ENCODE measurements at regions not wholly inside any gene's neighbourhood (a gene's known extent, or its start where the extent isn't known, plus 50 kb on each side); places are given as distances from the start of the nearest gene placed in this dataset.

- no peak overlapping the region for H3K18ac ChIP-seq (ENCODE audit: low read length)
- H3K27me3 ChIP-seq (ENCODE audit: insufficient read depth, low read length): no peaks in the 10 kb centered on the region
- no peak overlapping the region for H3K4ac ChIP-seq (ENCODE audit: low read depth, low read length)
- H3K9me3 ChIP-seq (ENCODE audit: insufficient read depth, low read depth, low read length): no peaks in the 10 kb centered on the region
- H3K79me2 ChIP-seq (ENCODE audit: control insufficient read depth, insufficient read depth, low read length, poor library complexity): no peaks in the 10 kb centered on the region
- no peak overlapping the region for H3K4me2 ChIP-seq (ENCODE audit: low read length)
- H3K4me3 ChIP-seq (ENCODE audit: low read depth, low read length): no peak overlapping the region
- no peak overlapping the region for H2BK12ac ChIP-seq (ENCODE audit: low read length)
- no peak overlapping the region for H2BK5ac ChIP-seq (ENCODE audit: low read depth, low read length, poor library complexity)
- WGBS (ENCODE audit: extremely low coverage, insufficient coverage, insufficient read length): no CpG with 5 or more reads among the region's 1 CpG
- H3K79me1 ChIP-seq (ENCODE audit: low read length): no peaks in the 10 kb centered on the region
- H4K12ac ChIP-seq (ENCODE audit: low read depth, low read length): no peak overlapping the region
- H3K23ac ChIP-seq (ENCODE audit: low read length): no peak overlapping the region
- H2BK120ac ChIP-seq (ENCODE audit: insufficient read depth, low read length, poor library complexity): no peak overlapping the region
- H3K36me3 ChIP-seq (ENCODE audit: control insufficient read depth in 1 of 2, insufficient read depth in 2 of 2, low read length in 2 of 2): no peaks in the 10 kb centered on the region
- no peak overlapping the region for H4K8ac ChIP-seq (ENCODE audit: low read depth, low read length)
- no peak overlapping the region for H2AK5ac ChIP-seq (ENCODE audit: low read length)
- no peaks in the 10 kb centered on the region for H3K4me1 ChIP-seq (ENCODE audit: control insufficient read depth in 1 of 2, insufficient read depth in 2 of 2, low read length in 2 of 2)
- H3K14ac ChIP-seq (ENCODE audit: low read length): no peak overlapping the region
- no peak overlapping the region for H3K27ac ChIP-seq (ENCODE audit: low read depth, low read length)
- H4K91ac ChIP-seq (ENCODE audit: low read depth, low read length): no peak overlapping the region
- no peak overlapping the region for H2AFZ ChIP-seq (ENCODE audit: insufficient read depth, low read length, poor library complexity)
- H3K9ac ChIP-seq (ENCODE audit: low read length): no peak overlapping the region
- no peak for DNase-seq
Observed at GRCh38 chr1:199057322-199057721, 418.5 kb downstream of the PTPRC start.

- Histone ChIP-seq H4K91ac (ENCODE audit: low read depth, low read length) (no peak overlapping the region), H3K79me1 (ENCODE audit: low read length) (no peaks in the 10 kb centered on the region), H2BK5ac (ENCODE audit: low read depth, low read length, poor library complexity) (no peak overlapping the region), H3K27me3 (ENCODE audit: insufficient read depth, low read length) (no peaks in the 10 kb centered on the region), H3K18ac (ENCODE audit: low read length) (no peak overlapping the region), H3K4me1 (ENCODE audit: control insufficient read depth in 1 of 2, insufficient read depth in 2 of 2, low read length in 2 of 2) (no peaks in the 10 kb centered on the region), H3K4me3 (ENCODE audit: low read depth, low read length) (no peak overlapping the region), H3K14ac (ENCODE audit: low read length) (no peak overlapping the region), H4K8ac (ENCODE audit: low read depth, low read length) (no peak overlapping the region), H3K9ac (ENCODE audit: low read length) (no peak overlapping the region), H3K36me3 (ENCODE audit: control insufficient read depth in 1 of 2, insufficient read depth in 2 of 2, low read length in 2 of 2) (no peaks in the 10 kb centered on the region), H3K23ac (ENCODE audit: low read length) (no peak overlapping the region), H2BK12ac (ENCODE audit: low read length) (no peak overlapping the region), H2AFZ (ENCODE audit: insufficient read depth, low read length, poor library complexity) (no peak overlapping the region), H2BK120ac (ENCODE audit: insufficient read depth, low read length, poor library complexity) (no peak overlapping the region), H3K27ac (ENCODE audit: low read depth, low read length) (no peak overlapping the region), H3K79me2 (ENCODE audit: control insufficient read depth, insufficient read depth, low read length, poor library complexity) (no peaks in the 10 kb centered on the region), H3K4ac (ENCODE audit: low read depth, low read length) (no peak overlapping the region), H2AK5ac (ENCODE audit: low read length) (no peak overlapping the region), H3K4me2 (ENCODE audit: low read length) (no peak overlapping the region), H4K12ac (ENCODE audit: low read depth, low read length) (no peak overlapping the region), H3K9me3 (ENCODE audit: insufficient read depth, low read depth, low read length) (no peaks in the 10 kb centered on the region)
- WGBS (ENCODE audit: extremely low coverage, insufficient coverage, insufficient read length): no CpG with 5 or more reads among the region's 4 CpGs
- no peak for DNase-seq
Observed at GRCh38 chr1:199058281-199058680, 419.4 kb downstream of the PTPRC start.

- H2BK120ac ChIP-seq (ENCODE audit: insufficient read depth, low read length, poor library complexity): no peak overlapping the region
- no peak overlapping the region for H3K9ac ChIP-seq (ENCODE audit: low read length)
- H3K23ac ChIP-seq (ENCODE audit: low read length): no peak overlapping the region
Observed at GRCh38 chr1:199064971-199065370, 426.1 kb downstream of the PTPRC start.

GRCh38 chr1:199067483-199067882 is 428.6 kb downstream of the PTPRC start:
- H2BK12ac ChIP-seq (ENCODE audit: low read length): no peak overlapping the region
- H3K9me3 ChIP-seq (ENCODE audit: insufficient read depth, low read depth, low read length): no peaks in the 10 kb centered on the region
- H2BK120ac ChIP-seq (ENCODE audit: insufficient read depth, low read length, poor library complexity): no peak overlapping the region
- H4K12ac ChIP-seq (ENCODE audit: low read depth, low read length): no peak overlapping the region
- H2BK5ac ChIP-seq (ENCODE audit: low read depth, low read length, poor library complexity): no peak overlapping the region
- no peak overlapping the region for H3K18ac ChIP-seq (ENCODE audit: low read length)
- no peak for DNase-seq
- H3K27me3 ChIP-seq (ENCODE audit: insufficient read depth, low read length): no peaks in the 10 kb centered on the region
- H3K79me2 ChIP-seq (ENCODE audit: control insufficient read depth, insufficient read depth, low read length, poor library complexity): no peaks in the 10 kb centered on the region
- H4K8ac ChIP-seq (ENCODE audit: low read depth, low read length): no peak overlapping the region
- H3K79me1 ChIP-seq (ENCODE audit: low read length): no peaks in the 10 kb centered on the region
- H3K4ac ChIP-seq (ENCODE audit: low read depth, low read length): no peak overlapping the region
- no peak overlapping the region for H3K4me3 ChIP-seq (ENCODE audit: low read depth, low read length)
- H3K14ac ChIP-seq (ENCODE audit: low read length): no peak overlapping the region
- no CpG with 5 or more reads among the region's 2 CpGs for WGBS (ENCODE audit: extremely low coverage, insufficient coverage, insufficient read length)
- no peak overlapping the region for H2AFZ ChIP-seq (ENCODE audit: insufficient read depth, low read length, poor library complexity)
- H4K91ac ChIP-seq (ENCODE audit: low read depth, low read length): no peak overlapping the region
- no peak overlapping the region for H3K9ac ChIP-seq (ENCODE audit: low read length)
- H3K27ac ChIP-seq (ENCODE audit: low read depth, low read length): no peak overlapping the region
- no peaks in the 10 kb centered on the region for H3K36me3 ChIP-seq (ENCODE audit: control insufficient read depth in 1 of 2, insufficient read depth in 2 of 2, low read length in 2 of 2)
- H3K23ac ChIP-seq (ENCODE audit: low read length): no peak overlapping the region
- no peak overlapping the region for H3K4me2 ChIP-seq (ENCODE audit: low read length)
- H2AK5ac ChIP-seq (ENCODE audit: low read length): no peak overlapping the region
- H3K4me1 ChIP-seq (ENCODE audit: control insufficient read depth in 1 of 2, insufficient read depth in 2 of 2, low read length in 2 of 2): no peaks in the 10 kb centered on the region

More at GRCh38 chr1:199064971-199065370, 426.1 kb downstream of the PTPRC start:
- H3K18ac ChIP-seq (ENCODE audit: low read length): no peak overlapping the region
- H3K9me3 ChIP-seq (ENCODE audit: insufficient read depth, low read depth, low read length): no peaks in the 10 kb centered on the region
- no peak for DNase-seq
- H2AFZ ChIP-seq (ENCODE audit: insufficient read depth, low read length, poor library complexity): no peak overlapping the region
- H3K36me3 ChIP-seq (ENCODE audit: control insufficient read depth in 1 of 2, insufficient read depth in 2 of 2, low read length in 2 of 2): no peaks in the 10 kb centered on the region
- no peak overlapping the region for H3K4me3 ChIP-seq (ENCODE audit: low read depth, low read length)
- no CpG with 5 or more reads among the region's 1 CpG for WGBS (ENCODE audit: extremely low coverage, insufficient coverage, insufficient read length)
- no peak overlapping the region for H2BK5ac ChIP-seq (ENCODE audit: low read depth, low read length, poor library complexity)
- H4K8ac ChIP-seq (ENCODE audit: low read depth, low read length): no peak overlapping the region
- no peak overlapping the region for H4K91ac ChIP-seq (ENCODE audit: low read depth, low read length)
- H3K27me3 ChIP-seq (ENCODE audit: insufficient read depth, low read length): no peaks in the 10 kb centered on the region
- no peak overlapping the region for H3K27ac ChIP-seq (ENCODE audit: low read depth, low read length)
- H3K79me2 ChIP-seq (ENCODE audit: control insufficient read depth, insufficient read depth, low read length, poor library complexity): no peaks in the 10 kb centered on the region
- H3K4me2 ChIP-seq (ENCODE audit: low read length): no peak overlapping the region
- no peaks in the 10 kb centered on the region for H3K4me1 ChIP-seq (ENCODE audit: control insufficient read depth in 1 of 2, insufficient read depth in 2 of 2, low read length in 2 of 2)
- no peak overlapping the region for H2BK12ac ChIP-seq (ENCODE audit: low read length)
- no peak overlapping the region for H3K14ac ChIP-seq (ENCODE audit: low read length)
- no peak overlapping the region for H2AK5ac ChIP-seq (ENCODE audit: low read length)
- no peak overlapping the region for H4K12ac ChIP-seq (ENCODE audit: low read depth, low read length)
- no peaks in the 10 kb centered on the region for H3K79me1 ChIP-seq (ENCODE audit: low read length)
- H3K4ac ChIP-seq (ENCODE audit: low read depth, low read length): no peak overlapping the region

Measured in trophoblast cell (in vitro differentiated cells and primary cell).